Anterior cingulate cortex (tissue), 58 donors: ENCODE measurements at regions not wholly inside any gene's neighbourhood (a gene's known extent, or its start where the extent isn't known, plus 50 kb on each side); places are given as distances from the start of the nearest gene placed in this dataset.

Experiments used
- DNase-seq, 58 donors: peaks; one replicate each; lab custom pipeline; 2025; lab: John Stamatoyannopoulos, UW

GRCh38 chr6:168383062-168383854 lies 57.7 kb upstream of the SMOC2 start:
- DNase-seq: no peak

- DNase-seq: peak in 2 of 58 donors; percentile 7 to 29
Observed at GRCh38 chr6:168384045-168385036, 56.6 kb upstream of the SMOC2 start.

- DNase-seq: peak in 2 of 58 donors; percentile 8 to 9
Observed at GRCh38 chr6:168385037-168385759, 55.8 kb upstream of the SMOC2 start.

- no peak for DNase-seq
Observed at GRCh38 chr6:168385858-168386735, 54.9 kb upstream of the SMOC2 start.

GRCh38 chr6:168386973-168387372 lies 54.0 kb upstream of the SMOC2 start:
- no peak for DNase-seq

GRCh38 chr6:168387426-168387825 lies 53.6 kb upstream of the SMOC2 start:
- DNase-seq: no peak

- no peak for DNase-seq
Observed at GRCh38 chr6:168387911-168388310, 53.1 kb upstream of the SMOC2 start.

- no peak for DNase-seq
Observed at GRCh38 chr6:168388641-168389633, 52.0 kb upstream of the SMOC2 start.

GRCh38 chr6:168390749-168391420 lies 50.1 kb upstream of the SMOC2 start:
- DNase-seq: no peak
